HG02973 (cell line): ENCODE measurements at regions not wholly inside any gene's neighbourhood (a gene's known extent, or its start where the extent isn't known, plus 50 kb on each side); places are given as distances from the start of the nearest gene placed in this dataset.
"Not testable (repeated sequence)": the region's sequence is repeated elsewhere in the genome, so short reads cannot be mapped to it uniquely, and the experiment has no call there.

ENCODE experiments used
- ATAC-seq: cut with Tn5 transposase; IDR thresholded peaks from one replicate; pipeline ENCODE4 v1.9.1; 2021; ENCODE audit warnings: moderate library complexity; ENCODE audit not compliant: unreplicated experiment

- no peak for ATAC-seq
These were observed 77.1 kb upstream of the RPL38 start for GRCh38 chr17:74126179-74126900.

DNA sequence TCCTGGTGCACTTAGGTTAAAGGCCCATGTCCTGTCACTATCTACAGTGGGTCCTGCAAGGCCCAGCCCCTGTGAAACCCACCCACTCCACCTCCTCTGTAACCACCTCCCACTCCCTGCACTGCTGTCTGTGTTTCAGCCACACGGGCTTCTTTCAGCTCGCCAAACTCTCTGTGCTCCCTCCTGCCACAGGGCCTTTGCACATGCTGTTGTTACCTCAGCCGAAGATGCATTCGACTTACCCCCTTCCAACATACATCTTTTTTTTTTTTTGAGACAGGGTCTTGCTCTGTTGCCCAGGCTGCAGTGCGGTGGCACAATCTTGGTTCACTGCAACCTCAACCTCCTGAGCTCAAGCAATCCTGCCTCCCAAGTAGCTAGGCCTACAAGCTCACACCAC lies 76.5 kb upstream of the RPL38 start:
- no peak for ATAC-seq

- ATAC-seq = no peak
These were observed 74.8 kb upstream of the RPL38 start for GRCh38 chr17:74128456-74129211.

GRCh38 chr17:74129800-74130199 lies 73.7 kb upstream of the RPL38 start:
- not testable (repeated sequence) for ATAC-seq

DNA sequence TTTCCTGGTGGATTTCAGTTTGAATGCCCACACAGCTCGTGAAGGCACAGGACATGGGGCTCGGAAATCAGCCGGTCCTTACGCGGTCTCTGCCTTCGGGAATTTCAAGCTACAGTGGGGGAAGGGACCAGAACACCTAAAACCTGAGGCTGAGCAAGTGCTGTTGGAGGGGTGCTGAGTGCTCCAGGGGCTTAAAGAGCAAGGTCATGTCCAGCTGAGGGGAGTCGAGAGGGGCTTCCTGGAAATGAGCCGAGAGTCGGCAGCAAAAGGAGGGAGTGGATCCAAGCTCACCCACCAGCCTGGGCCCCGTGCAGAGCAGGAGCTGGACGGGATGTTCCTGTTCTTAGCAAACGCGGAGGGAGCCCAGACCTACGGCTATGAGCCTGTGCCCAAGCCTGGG lies 73.2 kb upstream of the RPL38 start:
- ATAC-seq = no peak

GRCh38 chr17:74130841-74131240 lies 72.6 kb upstream of the RPL38 start:
- no peak for ATAC-seq

DNA sequence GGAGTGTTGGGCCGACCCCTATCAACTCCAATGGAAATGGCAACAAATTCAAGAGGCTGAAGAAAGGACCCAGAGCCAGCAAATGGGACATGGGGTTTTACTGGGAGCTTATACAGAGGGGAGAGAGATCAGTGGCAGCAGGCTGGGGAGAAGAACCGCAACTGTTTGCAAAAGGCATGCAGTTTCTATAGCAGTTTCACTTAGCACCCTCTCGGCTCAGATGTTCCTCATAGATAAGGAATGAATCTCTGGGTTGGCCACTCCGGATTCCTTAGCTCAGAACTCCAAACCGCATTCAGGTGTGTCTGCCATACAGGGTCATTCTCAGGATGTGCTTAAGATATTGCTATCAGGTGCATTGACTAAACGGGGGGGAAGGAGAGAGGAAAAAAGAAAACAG lies 71.1 kb upstream of the RPL38 start:
- no peak for ATAC-seq

DNA sequence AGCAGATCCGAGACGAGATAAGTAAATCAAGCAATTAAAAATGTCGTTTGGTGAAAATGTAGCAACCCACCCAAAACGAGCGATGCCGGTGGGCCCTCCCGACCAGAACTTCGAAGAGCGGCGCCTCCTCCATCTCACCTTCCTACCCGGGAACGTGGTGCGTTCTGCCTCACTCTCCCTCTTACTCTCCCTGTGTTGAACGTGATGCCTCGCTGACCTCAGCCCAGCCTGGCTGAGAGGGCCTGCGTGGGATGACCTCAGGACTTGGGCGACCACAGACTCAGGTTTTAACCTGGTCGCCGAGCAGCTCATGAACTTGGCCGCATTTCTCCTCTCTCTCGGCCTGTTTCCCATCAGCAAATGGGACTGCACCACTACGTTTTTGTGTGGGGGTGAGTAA lies 69.7 kb upstream of the RPL38 start:
- ATAC-seq = no peak

DNA sequence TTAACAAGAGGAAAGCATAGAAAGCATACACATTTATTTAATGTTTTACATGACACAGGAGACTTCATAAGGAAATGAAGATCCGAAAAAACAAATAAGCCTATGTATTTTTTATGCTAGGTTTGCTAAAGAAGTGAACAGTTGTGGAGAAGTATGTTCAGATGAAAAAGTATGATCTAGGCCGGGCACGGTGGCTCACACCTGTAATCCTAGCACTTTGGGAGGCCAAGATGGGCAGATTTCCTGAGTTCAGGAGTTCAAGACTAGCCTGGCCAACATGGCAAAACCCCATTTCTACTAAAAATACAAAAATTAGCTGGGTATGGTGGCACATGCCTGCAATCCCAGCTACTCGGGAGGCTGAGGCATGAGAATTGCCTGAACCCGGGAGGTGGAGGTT lies 69.2 kb upstream of the RPL38 start:
- not testable (repeated sequence) for ATAC-seq

DNA sequence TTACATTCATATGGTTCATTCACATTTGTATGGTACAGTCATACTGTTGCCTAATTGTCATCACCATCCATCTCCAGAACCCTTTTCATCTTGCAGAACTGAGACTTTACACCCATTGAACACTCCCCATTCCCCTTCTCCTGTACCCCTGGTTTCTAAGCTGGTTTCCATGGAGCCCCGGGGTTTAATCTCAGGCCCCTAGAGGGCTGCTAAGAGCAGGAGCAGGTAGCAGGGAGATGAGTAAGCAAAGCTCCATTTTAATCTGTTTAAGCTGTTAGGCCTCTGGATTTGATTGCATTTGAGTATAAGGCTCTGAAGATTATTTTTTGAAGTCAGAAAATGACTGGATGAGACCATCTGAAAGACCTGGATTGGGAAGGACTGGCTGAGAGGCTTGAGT lies 68.5 kb upstream of the RPL38 start:
- ATAC-seq = no peak

DNA sequence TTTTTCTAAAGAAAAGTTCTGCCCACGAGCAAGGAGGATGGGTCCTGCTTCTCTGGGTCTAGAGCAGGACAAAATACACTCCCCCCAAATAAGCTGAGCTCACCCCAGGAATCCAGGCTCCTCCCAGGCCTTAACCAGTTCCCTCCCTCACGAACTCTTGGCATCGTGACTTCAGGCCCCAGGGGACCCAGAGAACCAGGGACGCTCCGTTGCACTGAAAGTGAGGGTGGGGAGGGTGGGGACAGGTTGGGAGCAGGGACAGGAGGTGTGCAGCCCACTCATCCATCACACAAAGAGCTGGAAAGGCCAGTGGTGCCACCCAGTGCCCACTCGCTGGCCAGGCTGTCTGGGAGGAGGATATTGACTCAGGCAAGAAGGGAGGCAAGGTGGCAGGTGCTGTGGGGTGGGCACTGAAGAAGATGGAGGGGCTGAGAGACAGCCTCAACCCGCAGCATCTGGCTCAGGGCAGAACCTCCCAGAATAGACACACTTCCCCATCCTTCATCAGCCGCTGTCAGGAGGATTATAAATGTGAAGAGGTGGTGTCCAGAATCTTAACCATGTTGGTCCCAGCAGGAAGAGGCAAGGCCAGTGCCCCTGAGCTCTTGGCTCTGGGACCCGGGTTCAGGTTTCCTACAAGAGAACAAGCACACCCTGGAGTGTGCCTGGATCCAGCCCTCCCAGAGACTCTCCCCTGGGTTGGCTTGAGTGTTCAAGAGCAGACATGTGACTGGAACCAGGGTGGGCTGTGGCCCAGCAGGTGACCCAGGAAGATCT lies 67.9 kb upstream of the RPL38 start:
- no peak for ATAC-seq

- no peak for ATAC-seq
These were observed 66.1 kb upstream of the RPL38 start for GRCh38 chr17:74137416-74137815.

- ATAC-seq = no peak
These were observed 64.4 kb upstream of the RPL38 start for GRCh38 chr17:74139120-74139519.

DNA sequence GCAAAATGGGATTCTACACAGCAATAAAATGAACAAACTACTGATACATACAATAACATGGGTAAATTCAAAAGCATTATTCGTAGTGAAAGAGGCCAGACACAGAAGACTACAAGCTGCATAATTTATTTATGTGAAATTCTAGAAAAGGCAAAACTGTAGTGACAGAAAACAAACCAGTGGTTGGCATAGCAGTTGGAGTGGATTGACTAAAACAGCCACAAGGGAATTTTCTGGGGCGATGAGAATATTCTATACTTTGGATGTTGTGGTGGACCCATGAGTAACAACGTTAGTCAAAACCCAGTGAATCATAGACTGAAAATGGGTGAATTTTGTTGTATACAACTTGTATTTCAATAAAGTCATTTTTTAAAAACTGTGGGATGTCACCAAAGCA lies 63.2 kb upstream of the RPL38 start:
- ATAC-seq = no peak

DNA sequence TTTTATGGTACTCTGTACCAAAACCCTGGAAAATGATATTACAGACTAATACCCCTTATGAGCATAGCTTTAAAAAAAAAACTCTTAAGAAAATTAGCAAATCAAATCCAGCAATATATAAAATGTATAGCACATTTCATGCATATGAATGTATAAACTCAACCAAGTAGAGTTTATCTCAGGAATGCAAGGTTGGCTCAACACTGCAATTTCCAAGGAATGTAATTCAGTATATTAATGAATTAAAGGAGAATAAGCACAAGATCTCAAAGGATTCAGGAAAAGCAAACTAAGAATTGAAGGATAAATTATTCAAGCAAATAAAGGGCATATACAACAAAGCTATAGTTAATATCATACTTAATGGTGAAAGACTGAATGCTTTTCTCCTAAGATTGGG lies 61.9 kb upstream of the RPL38 start:
- no peak for ATAC-seq

GRCh38 chr17:74143318-74143717 lies 60.2 kb upstream of the RPL38 start:
- ATAC-seq = not testable (repeated sequence)

- no peak for ATAC-seq
These were observed 57.7 kb upstream of the RPL38 start for GRCh38 chr17:74145756-74146155.

- ATAC-seq = no peak
These were observed 57.3 kb upstream of the RPL38 start for GRCh38 chr17:74146196-74146595.

DNA sequence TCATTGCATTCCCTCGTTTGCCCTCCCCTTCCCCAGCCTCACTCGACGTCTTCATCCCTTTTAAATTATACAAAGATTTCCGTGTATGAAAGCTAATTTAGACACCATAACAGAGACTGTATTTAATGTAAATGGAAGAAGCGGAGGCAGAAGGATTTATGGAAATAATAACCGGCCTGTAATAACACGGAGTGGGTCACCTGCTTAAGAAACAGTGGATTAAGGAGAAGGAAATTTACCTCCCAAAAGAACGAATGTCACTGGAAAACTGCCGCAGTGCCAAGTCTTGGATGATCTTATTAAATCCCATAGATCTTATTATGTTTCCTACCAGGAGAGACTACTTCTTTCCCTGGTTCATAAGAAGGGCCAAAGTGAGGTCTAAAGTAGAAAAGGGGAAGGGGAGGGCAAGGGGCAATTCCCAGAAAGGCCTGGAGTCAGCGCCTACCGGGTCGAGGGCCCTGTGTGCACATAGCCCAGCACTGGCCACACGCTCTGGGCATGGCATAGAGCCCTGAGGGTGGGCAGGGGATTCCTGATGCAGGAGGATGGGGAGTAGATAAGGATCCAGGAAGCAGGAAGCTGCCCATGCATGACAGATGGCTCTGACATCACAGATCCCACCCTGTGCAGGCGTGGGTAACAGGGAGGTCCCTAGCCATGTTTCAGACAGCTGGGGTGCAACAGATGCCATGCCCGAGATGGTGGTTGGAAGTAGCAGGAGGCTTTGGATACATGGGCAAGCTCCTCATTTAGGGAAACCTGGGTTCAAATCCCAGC lies 56.2 kb upstream of the RPL38 start:
- ATAC-seq = no peak

DNA sequence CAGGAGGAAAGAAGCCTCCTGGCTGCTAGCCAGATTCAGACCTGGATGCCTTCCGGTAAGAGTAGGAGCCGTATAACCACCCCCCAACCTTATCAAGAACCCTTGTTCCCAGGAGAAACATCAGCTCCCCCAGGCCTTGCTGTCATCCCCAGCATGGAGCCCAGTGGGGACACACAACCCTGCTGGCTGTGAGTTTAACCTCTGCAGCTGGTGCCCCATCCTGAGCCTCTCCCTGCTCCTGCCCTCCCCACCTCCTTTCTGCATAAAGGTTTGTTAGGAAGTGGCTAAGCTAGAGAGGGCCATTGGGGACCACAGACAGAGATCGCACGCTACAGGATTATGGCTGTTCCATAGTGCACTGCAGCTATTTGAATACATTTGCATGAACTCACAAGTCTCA lies 55.5 kb upstream of the RPL38 start:
- no peak for ATAC-seq

DNA sequence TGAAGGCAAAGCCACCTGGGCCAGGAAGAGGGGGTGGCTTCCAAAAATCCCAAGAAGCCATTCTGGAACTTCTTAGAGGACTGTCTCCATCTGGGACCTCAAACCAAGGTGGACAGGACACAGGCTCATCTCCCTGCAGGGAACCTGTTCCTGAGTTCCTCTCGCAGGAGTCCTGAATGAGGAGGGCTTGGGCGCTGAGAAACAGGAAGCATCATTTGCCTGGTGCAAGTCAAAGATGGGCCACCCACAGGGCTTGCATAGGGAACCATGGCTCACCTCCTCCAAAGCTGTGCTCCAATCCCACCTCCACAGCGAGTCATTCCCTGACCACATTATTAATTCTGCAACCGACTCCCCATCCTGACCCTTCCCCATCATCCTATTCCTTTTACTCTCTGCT lies 55.0 kb upstream of the RPL38 start:
- no peak for ATAC-seq
